HG03025 (cell line): ENCODE measurements at regions not wholly inside any gene's neighbourhood (a gene's known extent, or its start where the extent isn't known, plus 50 kb on each side); places are given as distances from the start of the nearest gene placed in this dataset.

Experiments used
- ATAC-seq: cut with Tn5 transposase; IDR thresholded peaks from one replicate; pipeline ENCODE4 v1.9.1; 2021; ENCODE audit warnings: mild to moderate bottlenecking, moderate library complexity; ENCODE audit not compliant: unreplicated experiment, low FRiP score

DNA sequence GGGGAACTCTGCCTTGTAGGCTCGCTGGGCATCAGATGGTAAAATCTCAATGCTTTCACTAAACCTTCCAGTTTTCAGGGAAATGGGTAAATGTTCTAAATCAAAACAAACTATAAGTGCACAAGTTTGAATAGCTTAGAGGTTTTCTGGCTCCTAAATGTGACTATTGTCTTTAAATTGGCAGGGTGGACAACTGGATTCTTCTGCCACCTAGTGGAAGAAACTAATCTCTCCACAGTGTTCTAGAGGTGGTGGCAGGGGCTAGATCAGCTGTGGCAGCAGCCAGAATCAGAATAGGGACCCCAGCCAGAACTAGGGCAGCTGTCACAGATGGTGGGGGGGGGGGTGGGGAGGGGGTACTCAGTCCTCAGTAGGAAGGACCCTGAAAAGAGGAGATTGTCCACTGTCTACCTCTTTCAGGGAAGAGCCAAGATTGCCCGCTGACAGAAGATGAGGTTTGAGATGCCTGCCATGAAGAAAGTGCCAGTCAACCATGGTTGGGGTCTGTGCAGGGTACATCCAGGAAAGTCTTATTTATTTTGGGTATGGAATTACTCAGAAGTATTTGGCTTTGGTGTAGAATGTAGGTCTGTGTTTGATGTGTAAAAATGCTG lies 201.4 kb downstream of the CCNG2 start:
- no peak for ATAC-seq

DNA sequence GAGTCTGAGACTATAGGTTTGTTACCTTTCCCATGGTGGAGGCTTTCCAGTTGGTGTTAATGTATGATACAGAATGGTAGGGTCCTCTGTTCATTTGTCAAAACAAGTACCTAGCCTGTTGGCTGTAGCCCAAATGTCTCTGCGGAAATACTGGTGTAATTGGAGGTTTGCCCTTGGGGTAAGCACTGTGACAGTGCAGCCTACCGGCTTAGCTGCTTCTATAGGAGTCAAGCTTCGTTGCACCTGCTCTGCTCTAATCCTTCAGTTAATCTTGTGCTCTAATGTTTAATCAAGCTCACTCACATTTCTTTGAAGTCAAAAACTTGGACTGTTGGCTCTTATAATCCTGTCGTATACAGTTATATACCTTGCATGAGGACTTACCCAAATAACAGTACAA lies 203.4 kb downstream of the CCNG2 start:
- no peak for ATAC-seq

DNA sequence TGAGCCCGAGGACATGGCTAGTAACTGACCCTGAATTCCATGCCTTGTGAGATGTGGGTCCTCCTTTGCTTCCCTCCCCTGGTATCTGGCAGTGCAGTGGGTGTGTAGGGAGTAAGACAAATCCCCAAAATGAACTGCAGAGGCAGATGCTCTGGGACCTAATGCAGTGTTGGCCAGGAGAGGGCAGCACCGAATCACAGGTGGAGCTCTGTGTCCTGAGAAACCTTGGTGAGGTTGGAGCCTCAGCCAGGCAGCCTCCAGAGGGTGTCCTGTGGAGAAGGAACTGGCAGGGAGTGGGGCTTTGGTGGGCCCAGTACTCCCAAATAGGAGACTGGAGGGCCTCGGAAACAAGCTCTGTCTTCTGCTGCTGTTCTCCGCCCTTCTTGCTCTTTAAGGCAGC lies 209.9 kb downstream of the CCNG2 start:
- peak; percentile 65 for ATAC-seq

DNA sequence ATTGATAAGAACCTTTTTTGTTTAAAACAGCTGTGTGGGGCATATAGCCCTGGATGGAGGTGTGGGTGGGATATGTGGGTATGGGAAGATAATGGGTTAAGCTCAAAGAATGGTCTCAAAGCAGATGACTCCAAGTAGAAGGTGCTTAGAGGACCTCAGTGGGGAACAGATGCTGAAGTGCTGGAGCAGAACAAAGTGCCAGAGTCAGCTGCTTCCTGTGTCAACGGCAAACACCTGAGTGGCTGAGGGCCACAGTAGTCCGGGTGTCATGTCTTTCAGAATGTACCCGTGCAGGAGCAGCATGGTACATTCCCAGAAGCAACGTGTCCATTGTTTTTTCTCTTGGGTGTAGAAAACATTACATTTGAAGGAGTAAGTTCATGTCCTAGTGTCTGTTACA lies 210.6 kb downstream of the CCNG2 start:
- no peak for ATAC-seq

DNA sequence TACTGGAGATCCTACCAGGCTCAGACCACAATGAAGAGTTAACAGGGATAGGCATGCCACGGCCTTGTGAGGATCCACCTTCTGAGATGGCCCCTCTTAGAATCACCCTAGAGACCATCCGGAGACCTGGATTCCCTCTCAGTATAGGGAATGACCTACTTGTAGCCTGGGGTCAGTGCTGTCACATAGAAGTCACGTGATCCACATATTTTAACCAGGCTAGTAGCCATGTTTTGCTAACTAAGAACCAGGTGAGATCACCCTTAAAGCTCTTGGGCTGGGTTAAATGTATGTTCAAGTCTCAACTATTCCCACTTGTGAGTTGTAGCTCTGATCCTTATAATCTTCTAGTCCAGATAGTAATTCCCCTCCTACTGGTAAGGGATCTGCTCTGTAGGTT lies 215.4 kb downstream of the CCNG2 start:
- no peak for ATAC-seq

GRCh38 chr4:77375866-77376607 lies 219.0 kb downstream of the CCNG2 start:
- no peak for ATAC-seq

DNA sequence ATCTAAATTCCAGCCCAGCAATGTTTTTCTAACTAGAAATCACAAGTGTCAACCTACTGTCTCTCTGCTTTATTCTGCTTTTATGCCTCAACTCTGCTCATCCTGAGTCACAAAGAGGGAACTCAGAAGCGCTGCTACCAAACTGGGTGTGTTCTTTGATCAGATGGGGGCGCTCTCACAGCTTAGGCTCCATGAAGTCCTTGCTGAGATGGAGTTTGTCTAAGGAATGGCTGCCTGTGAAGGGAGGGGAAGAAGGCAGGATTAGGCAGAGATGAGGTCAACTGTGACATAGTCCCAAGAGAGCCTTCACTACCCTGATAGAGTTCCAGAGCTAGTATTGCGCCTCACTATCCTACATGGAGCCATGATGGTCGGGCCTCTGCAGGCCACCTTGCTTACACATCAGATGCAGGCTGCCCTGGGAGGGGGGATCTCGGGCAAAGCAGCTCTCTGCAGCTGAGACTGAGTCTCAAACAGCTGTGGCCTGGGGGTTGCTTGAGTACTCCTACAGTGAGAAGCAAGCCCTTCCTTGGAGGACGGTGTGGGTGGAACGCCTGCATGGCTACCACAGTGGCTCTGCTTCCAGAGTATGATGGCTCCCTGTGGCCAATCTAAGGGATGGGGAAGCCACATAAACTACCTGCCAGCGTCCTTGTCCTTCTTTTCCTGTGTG lies 219.9 kb downstream of the CCNG2 start:
- ATAC-seq, result no peak

GRCh38 chr4:77384094-77384493 lies 221.5 kb upstream of the CXCL13 start:
- ATAC-seq, result no peak

DNA sequence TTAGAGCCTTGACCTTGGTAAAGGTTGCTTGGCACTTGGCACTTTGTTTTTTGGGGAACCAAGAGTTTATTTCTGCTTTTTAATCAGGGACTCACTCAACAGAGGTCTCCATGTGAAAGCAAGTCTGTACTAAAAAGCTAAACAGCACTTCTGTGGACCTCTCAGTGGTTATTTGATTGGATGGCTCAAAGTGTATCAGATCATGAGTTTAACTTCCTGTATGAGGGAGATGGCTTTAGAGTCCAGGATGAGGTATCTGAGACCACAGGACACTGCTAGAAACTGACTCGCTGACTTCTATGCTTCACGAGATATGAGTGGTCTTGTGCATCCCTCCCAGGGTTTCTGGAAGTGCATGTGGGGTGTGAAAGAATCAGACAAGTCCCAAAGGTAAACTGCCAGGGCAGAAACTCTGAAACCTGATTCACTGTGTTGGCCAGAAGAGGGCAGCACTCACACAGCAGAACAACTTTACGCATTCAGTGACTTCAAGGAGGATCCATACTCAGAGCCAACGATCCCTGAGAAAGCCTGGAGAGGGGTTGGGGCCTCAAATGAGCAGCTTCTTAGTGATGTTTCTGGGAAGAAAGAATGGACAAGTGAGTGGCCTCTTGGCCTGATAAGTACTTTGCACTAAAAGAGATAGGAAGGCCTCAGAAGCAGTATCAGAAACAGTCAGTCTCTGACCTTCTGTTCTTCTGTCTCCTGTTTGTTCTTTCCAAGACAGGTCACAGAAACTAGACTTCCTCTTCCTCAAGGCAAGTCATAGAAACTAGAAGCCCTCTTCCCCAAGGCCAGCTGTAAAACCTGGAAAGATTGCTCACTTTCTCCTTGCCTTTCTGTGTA lies 220.3 kb upstream of the CXCL13 start:
- no peak for ATAC-seq

- no peak for ATAC-seq
Observed at GRCh38 chr4:77393996-77394395, 211.6 kb upstream of the CXCL13 start.

DNA sequence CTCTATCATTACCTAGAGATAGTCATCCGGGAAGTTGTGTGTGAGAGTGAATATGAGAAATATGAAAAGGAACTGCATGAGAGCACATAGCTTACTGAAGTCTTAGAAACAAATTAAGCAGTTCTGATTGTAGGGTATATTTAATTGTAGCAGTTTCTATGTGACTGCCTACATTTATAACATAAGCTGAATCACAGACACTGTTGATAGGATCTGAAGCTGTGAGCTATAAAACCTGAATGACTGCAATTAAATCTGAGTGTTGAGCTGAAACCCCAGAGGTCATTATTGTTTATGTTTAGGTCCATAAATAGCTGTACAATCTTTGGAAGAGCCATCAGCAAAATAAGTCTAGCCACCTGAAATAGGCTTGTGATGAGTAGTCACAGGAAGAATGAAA lies 210.1 kb upstream of the CXCL13 start:
- ATAC-seq, result no peak

- ATAC-seq, result no peak
Observed at GRCh38 chr4:77398256-77398655, 207.4 kb upstream of the CXCL13 start.

DNA sequence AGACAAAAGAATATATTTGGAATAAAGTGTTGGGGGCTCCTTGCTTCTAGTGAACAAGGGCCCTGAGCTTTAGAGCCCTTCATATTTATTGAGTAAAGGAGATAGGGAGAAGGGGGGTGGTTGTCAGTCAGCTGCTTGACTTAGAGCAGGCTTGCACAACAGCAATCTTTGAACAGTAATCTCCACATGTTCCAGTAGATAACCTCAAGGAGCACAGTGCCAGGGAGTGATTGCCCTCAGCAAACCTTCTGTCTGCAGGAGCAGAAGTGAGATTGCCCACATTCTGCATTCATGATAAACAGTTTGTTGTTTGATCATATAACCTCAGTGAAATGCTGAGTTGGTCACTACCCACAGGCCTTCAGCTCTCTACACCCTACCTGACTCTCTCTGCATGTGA lies 205.8 kb upstream of the CXCL13 start:
- no peak for ATAC-seq

DNA sequence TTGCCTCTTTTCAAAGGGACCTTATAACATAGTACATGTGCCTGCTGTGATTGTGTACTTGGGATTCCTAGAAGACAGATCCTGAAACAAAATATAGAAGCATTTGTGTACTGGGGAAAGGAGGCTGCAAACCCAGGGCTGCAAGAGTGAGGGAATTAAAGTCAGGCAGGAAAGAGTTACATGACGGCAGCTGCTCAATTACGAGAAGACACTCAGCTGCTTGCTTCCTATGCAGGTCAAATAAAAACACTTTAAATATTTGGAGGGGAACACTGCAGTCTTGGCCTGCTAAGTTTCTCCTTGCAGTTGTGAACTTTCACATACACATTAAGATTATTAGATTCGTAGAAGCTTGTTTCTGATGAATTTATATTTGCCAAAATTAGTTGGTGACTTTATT lies 191.9 kb upstream of the CXCL13 start:
- ATAC-seq, result no peak

- no peak for ATAC-seq
Observed at GRCh38 chr4:77415689-77416088, 189.9 kb upstream of the CXCL13 start.

GRCh38 chr4:77418333-77418732 lies 187.3 kb upstream of the CXCL13 start:
- ATAC-seq, result no peak

- no peak for ATAC-seq
Observed at GRCh38 chr4:77430847-77431246, 174.8 kb upstream of the CXCL13 start.

- ATAC-seq, result no peak
Observed at GRCh38 chr4:77431546-77431945, 174.1 kb upstream of the CXCL13 start.

DNA sequence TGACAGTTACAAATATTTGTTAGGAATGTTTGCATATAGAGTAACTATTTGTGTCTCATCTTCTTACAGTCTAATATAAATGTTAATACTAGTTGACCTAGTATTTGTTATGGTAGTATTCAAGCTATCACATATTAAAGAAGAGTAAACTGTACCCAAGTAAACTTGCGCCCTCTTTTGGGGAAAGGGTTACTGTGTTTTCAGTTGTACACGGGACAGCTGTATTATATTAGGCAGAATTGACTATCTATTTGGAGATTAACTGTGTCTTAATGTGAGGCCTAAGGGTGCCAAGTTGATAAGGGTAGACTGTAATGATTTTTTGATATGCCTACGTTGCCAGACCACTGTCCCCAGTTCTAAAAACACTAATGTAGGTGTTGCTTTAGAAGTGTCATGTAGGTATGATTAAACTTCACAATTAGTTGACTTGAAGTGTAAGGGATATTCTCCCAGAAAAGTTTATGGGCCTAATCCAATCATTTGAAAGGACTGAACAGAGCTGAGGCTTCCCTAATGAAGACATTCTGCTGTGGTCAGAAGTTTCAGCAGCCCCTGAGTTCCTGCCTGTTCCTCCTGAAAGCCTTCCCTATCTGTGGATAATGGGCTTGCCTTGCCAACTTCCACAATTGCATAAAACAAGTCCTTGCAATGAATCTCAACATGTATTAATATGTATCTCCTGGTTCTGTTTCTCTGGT lies 172.8 kb upstream of the CXCL13 start:
- peak; percentile 26 for ATAC-seq

DNA sequence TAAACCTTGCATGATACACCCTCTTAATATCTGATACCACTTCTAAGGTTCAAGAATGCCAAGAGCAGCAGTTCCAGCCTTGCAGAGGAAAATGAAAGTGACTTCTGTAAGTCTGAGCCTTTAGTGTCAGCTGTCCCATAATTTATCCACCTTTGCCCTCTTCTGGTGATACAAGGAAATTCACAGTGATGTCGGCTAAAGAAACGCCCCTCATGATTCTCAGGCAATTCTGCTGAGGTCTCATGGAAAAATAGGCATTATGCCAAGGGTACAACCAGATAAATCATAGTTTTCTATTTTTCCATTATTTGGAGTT lies 172.2 kb upstream of the CXCL13 start:
- peak; percentile 71 for ATAC-seq
